Kasumi-1 (cell line): ENCODE measurements at regions not wholly inside any gene's neighbourhood (a gene's known extent, or its start where the extent isn't known, plus 50 kb on each side); places are given as distances from the start of the nearest gene placed in this dataset.

Experiments
- DNase-seq, 2 experiments: peaks; one replicate each; lab custom pipeline; 2025; lab: John Stamatoyannopoulos, UW

GRCh38 chr12:105929192-105929591 lies 209.6 kb downstream of the NUAK1 start:
- no peak for DNase-seq

DNA sequence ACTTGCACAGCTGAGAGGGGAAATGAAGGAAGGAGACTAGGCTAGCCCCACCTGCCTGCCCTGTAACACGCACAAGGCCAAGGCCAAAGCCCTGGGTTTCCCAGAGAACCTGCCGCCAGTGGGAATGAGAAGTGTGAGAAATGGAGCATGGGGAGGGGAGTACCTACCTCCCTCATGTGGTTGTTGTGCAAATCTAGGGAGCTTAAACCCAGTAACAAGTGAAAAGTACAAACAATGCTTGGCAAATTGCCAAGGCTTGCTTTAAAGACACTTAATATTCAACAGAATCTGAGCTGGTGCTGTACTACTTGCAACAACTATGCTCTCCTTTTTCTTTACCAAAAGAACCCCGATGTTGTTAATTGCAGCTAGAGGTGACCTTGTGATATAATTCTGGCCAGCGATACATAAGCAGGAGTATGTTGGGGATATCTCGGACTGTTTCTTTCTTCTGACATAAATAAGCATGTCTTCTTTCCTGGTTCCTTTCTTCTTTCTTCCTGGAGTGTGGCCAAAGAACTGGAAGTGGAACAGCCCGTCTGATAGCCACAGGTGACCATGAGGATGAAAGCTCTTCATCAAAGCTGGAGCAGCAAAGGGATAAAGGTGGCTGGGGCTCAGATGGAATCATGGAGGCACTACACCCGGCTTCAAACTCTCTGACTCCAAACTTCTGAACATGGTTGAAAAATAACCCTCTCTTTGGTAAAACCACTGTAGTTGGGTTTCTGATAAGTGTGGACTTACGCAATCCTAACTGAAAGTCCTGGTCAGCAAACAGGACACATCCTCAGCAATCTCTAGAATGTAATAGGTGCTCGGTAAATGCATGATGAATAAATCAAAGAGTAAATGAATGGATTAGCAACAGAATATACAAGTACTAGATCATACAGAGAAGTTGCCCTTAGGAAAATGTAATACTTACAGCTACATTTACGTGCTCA lies 207.9 kb downstream of the NUAK1 start:
- no peak for DNase-seq

- no peak for DNase-seq
Measured at GRCh38 chr12:105931762-105932570, 206.8 kb downstream of the NUAK1 start.

- no peak for DNase-seq
Measured at GRCh38 chr12:105933671-105934665, 204.8 kb downstream of the NUAK1 start.

- no peak for DNase-seq
Measured at GRCh38 chr12:105935106-105935505, 203.6 kb downstream of the NUAK1 start.

- no peak for DNase-seq
Measured at GRCh38 chr12:105935981-105936380, 202.8 kb downstream of the NUAK1 start.

DNA sequence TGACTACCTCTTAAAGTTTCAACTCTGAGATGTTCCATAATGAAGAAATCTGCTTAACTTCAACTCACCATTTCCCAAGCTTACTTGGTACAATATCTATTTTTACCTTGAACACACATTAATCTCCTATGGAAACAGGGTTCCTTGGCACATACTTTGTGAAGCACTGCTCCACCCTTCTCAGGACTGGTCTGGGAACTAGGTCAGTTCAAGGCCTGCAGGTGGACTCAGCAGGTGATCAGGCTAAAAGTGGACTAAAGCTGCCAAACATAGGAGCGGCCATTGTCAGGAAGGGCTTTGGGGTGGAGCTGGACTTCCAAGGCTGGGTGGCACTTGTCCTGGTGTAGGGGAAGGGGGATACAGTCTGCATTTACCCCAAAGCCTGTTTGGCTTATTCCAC lies 202.3 kb downstream of the NUAK1 start:
- DNase-seq = no peak

DNA sequence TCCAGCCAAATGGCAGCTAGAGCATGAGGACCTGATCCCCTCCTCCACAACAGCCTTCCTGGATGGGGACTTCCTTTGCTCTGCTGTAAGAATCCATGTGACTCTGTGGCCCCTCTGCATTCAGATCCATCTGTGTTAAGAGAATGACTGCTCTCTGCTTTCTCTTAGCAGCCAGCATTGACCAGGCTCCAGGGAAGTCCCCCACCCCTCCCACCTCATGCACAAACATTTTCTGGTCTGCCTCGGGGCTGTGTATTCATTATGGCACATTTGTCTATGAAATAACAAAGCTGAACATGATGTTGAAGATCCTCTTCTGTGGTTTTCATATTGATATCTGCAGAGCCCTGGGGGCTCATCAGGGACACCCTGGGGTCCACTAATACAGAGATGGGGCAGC lies 201.7 kb downstream of the NUAK1 start:
- DNase-seq = no peak

DNA sequence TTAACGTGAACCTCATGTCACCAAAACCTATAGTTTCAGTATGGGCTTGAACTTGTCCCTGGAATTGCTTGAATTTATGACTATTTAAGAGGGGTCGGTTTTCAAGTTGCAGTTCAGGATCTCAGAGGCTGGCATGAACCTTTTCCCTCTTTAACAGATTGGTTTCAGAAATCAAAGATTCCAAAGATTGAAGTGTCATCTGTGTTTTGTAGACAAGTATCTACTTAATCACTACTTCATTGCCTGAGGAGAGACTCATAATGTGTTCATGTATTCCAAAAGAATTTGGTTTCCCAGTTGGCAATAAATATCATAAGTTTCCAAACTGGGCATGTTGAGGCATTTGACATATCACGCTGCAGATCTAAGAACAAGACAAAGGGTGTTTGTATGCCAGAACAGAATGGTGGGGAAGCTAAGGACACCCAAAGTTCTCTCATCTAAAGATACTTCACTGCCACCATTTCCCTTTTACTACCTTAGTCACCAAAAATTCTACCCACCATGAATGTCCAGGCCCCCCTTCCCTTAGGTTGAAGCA lies 199.5 kb downstream of the NUAK1 start:
- no peak for DNase-seq

GRCh38 chr12:105942281-105942680 lies 196.5 kb downstream of the NUAK1 start:
- no peak for DNase-seq

DNA sequence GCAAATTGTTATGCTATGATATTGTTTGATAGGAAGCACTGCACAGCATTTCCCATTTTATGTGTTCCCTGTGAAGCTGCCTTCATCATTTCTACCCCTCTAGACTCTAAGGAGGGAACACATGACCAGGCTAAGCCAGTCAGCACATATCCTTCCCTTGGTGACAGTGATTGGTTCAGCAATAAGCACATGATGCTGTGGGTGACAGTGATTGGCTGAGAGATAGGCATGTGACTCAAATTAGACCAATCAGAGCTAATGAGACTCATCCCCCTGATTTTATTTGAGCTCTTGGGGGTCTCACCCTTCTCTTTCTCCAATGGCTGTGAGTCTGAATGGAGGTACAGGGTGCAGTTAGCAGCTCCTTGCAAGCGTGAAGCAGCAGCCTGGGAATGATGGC lies 195.2 kb downstream of the NUAK1 start:
- no peak for DNase-seq

- no peak for DNase-seq
Measured at GRCh38 chr12:105944628-105945027, 194.1 kb downstream of the NUAK1 start.

GRCh38 chr12:105945880-105946279 lies 192.9 kb downstream of the NUAK1 start:
- no peak for DNase-seq

DNA sequence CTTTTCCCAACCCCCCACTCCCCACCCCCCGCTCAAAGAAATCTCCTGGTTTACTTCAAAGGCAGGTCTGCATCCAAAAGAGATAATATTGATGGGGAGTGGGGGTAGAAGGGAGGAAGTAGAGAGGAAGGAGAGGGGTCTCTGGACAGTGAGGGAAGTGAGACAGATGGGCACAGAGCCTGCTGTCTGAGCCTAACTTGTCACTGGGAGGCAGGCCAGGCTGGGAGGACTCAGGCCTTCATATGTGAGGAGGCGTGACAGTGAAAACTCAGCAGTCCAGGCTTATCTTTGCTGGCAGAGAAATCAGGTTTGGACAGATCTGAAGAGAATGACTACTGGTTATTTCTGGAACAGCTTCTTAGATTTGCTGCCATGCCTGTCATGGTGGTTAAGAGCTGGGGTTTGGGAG lies 192.3 kb downstream of the NUAK1 start:
- DNase-seq = no peak

DNA sequence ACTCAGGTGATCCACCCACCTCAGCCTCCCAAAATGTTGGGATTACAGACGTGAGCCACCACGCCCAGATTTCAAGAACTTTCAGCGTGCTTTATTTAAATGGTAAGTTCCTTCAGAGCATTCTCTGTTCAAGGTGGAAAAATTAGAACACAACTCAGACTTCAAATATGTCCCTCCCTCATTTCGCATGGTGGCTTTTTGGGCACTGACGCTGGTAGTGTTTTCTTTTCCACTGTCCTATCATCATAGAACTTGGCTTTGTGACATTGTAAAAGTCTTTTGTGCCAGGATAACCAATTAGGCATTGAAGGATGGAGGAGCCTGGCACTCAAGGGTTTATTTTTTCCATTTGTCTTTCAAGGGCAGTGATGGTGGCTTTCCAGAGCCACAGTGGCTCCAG lies 190.8 kb downstream of the NUAK1 start:
- DNase-seq = no peak

DNA sequence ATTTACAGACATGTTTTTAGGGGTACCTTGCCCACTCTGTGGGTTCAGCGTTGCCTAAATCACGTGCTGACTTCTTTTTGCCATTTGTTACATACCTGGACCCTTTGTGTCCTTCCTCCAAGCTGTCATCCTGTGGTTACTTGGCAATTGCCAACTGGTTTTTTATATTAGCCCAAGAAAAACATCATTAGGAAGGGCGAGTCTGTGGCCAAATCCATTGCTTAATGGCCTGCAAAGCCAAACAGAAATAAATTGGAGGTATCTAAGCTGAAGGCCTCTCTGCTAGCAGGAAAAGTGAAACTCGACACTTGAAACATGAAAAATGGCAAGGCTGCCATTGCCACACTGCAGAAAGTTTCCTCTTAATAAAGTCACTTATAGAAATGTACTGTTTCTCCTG lies 190.4 kb downstream of the NUAK1 start:
- no peak for DNase-seq

- no peak for DNase-seq
Measured at GRCh38 chr12:105949391-105949790, 189.4 kb downstream of the NUAK1 start.

DNA sequence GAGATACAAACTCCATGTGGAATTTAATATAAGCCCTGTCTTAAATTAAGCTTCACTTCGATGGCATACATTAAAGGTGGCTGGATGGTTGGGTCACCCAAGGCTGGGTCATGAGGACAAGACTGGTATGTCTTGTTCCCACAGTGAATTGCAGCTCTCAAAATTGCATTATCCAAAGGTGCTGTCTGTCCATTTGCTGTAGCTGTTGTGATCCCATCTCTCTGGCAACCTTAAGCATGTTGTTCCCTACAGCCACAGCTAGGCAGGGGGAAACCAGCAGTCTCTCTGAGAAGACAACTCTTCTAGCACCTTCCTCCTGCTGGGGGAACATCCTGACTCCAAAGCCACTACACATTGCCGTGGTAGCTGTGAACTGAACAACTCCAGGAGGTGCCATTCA lies 187.0 kb downstream of the NUAK1 start:
- DNase-seq = no peak

DNA sequence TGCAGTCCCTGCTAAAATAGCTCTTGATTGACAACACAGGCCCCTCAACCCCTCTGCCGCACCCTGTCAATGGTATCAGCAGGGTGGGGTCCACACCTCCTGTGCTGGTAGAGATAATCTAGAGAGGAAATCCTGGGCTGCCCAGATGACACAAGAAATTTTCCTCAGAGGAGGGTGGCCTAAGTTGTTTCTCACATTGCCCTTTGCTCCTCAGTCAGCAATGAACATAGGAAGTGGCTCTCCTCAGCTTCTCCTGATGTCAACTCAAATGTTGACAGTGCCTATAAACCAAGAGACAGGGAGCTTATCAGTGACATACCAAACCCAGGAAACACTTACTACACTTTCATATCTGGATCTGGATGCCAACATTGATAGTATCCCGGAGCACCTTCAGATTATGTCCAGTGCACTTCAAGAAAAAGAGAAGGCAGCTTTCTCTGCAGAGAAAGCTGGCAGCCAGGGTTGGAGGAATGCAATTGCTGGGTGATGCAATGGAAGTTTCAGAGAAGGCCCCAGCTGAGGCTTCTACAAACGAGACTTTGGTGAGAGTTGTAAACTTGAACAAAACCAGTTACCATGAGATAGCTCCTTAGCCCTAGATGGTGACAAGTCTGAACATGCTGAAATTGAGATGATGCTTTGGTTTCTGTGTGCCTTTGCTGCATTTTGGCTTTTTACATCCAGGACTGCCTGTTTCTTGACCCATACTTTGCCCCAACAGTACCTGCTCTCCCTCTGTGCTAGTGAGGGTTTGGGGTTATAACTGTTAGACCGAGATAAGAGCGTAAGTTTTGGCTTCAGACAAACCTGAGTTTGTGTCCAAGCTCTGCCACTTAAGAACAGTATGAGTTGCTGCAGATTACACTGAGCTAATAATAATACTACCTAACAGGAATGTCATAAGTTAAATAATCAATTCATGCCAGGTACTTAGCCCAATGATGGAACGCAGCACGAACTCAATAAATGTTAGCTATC lies 183.5 kb downstream of the NUAK1 start:
- DNase-seq = no peak

GRCh38 chr12:105955976-105956375 lies 182.8 kb downstream of the NUAK1 start:
- no peak for DNase-seq
